T-helper 9 cell (primary cell): ENCODE measurements at regions not wholly inside any gene's neighbourhood (a gene's known extent, or its start where the extent isn't known, plus 50 kb on each side); places are given as distances from the start of the nearest gene placed in this dataset.
"Not testable (repeated sequence)": the region's sequence is repeated elsewhere in the genome, so short reads cannot be mapped to it uniquely, and the experiment has no call there.

Experiments
- DNase-seq: peaks from one replicate; pipeline ENCODE4 v3.0.0-alpha.2; 2020

DNA sequence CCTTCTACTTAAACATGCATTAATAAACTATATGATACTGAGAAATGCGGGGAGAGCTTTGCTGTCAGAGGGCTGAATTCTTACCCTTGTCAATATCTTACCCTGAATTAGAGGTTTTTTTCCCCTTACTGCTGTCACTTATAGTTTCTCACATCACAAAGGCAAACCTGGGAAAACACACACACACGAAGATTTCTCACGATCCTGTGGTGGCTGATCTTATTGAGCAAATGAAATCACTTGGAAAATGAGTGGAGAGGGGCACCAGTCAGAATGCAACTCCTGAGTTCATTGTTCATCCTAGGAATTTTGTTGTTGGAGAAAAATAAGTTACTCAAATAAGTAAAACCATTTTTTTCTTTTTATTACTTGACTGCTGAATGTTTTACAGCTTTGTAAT lies 673.6 kb downstream of the EDEM1 start:
- no peak for DNase-seq

DNA sequence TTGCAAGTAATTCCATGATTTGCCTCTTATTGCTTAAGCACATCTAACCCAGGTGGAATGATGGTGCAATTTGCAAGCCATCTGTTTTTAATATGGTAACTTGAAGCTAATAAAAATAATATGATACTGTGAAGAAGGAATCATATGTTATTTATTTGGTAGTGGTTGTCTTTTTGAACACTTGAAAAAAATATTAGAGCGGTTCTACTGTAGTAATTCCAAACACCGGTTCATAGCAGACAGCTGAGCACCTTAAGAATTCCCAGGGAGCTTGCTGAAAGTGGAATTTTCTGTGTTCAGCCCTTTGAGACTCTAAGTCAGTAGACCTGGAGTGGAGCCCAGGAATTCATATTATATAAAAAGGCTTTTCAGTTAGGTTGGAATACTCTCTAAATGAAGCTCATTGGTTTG lies 687.4 kb downstream of the EDEM1 start:
- DNase-seq: no peak

DNA sequence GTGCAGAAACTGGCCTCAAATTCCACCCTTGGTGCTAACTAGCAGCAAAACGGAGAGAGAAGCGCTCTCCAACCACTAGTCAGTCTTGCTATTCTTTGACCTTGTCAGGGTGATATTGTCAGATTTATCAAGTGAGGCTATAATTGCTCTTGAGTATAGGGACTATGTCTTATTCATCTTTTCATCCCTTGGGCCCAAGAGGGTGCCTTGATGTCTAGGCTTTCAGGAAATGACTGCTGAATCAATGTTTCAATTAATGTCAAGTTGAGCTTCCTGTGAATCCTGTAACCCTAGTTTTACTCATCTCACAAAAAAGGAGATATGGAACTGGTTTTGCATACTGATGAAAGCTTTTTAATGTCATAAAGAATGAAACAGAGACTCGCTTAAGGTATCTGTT lies 701.3 kb downstream of the EDEM1 start:
- DNase-seq: no peak

DNA sequence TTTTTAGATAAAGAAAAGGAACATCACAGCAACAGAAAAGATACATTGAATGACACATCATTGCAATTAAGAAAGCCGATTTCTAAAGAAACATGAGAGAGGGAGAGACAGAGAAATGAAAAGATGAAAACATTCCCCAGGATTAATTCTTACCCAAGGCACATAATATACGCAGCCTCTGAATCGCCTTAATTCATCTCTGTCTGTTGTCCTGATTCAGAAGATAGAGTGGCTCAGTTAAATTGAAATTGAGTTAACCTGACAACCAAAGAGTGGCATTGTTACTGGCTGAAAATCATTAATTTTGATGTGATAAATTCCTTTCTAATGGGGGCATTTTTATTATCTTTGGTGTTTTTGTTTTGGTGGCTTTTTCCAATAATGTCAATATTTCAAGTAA lies 701.9 kb downstream of the EDEM1 start:
- no peak for DNase-seq

DNA sequence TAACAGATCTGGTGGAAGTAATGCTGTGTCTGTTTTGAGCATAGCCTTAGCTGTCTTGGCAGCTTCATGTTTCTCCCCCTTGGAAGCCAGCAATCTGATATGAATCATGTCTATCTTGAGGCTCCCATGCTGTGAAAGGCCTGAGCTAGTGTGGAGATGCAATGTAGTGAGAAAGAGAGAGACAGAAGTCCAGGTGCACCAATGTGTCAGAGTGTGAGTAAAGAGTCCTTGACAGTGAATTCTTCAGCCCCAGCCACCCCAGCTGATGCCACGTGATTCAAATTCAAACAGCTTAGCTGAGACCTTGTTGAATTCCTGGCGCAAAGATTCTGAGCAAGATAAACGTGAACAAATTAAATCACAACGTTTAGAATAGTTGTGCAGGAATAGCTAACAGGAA lies 704.2 kb downstream of the EDEM1 start:
- no peak for DNase-seq

DNA sequence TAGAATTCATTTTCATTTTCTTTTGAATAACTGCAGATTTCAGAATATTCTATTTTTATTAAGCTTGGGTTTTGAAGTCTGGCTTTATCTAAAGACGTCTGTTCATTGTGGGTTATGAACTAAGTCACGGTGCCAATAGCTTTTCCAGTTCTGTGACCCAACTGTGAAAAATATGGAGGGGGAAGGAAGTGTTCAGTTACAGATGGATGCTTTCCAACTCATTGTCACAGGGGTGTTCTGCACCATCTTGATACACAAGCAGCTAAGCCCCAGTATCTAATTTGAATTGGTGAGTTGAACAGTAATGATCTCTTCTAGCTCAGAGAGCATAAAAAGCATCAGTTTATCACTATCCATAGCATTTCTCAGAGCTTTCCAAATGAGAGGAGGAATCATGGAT lies 710.6 kb downstream of the EDEM1 start:
- no peak for DNase-seq

DNA sequence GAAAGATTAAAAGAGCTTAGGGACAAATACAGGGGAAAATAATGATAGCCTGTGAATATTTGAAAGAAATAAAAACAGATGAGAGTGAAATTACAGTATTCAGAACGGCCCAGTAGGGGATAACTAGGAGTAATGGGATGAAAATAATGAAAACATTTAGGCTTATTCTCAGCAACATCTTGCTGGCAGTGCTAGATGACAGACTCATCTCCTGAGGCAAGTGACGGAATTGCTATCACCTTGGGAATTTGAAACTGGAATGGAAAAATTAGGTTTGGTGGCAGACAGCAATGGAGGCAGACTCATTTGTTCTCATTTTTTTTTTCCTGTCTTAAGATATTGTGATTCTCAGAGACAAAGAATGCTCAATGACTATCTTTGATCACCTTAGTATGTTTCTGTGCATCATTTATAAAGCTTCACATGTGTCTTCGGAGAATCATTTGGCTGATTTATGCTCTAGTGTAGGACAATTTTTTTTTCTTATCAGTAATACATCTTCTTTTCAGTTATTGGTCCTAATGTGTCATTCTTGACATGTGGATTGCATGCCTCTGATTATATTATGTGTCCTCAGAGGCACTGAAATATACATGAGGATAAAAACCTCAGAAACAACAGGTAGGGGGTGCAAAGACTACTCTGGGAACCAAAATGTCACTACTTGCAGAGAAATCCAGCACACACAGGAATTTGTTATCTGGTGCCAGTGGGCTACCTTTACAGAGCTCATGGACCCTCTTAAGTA lies 711.7 kb downstream of the EDEM1 start:
- DNase-seq: no peak

DNA sequence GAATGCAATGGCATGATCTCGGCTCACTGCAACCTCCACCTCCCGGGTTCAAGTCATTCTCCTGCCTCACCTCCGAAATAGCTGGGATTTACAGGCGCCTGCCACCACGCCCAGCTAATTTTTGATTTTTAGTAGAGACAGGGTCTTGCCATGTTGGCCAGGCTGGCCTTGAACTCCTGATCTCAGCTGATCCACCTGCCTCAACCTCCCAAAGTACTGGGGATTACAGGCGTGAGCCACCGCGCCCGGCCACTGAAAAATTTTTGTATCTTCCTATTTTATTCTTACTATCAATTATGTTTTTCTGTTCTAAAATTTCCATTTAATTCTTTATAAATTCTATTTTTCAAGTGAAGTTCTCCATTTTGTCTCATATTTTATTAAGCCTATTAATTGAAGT lies 730.4 kb downstream of the EDEM1 start:
- no peak for DNase-seq

DNA sequence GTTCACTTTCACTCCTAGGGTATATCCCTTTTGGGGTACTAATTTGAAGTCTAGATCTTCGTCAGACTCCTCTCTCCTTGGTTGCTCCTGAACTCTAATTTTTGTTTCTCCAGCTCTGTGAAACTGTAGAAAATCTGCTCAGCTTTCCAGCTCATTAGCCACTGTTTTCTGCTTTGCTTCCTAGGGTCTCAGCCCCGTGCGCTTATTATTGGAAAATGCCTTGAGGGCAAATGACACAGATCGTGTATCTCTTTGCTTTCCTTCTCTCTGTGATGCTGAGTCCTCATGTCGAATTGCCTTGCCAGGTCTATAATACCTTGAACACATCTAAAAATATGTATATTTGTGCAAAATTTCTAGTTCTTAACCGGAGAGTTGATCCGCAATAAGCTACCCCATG lies 731.1 kb downstream of the EDEM1 start:
- DNase-seq: no peak

DNA sequence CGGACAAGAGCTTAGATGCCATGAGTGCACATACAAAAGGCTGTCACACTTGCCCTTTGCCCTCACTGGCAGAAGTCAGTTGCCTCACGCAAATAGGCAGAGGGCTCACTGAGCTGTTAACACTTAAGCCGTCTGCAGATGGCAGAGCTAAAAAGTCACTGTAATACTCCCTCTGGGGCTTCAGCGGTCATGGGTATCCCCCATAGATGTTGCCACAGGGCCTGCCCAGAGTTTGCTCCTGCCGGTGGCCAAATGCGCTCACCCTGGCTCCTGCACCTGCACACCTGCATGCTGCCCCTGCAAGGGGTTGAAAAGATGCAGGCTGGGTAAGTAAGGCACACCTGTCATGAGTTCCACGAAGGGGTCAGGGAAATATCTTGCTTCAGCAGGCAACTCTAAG lies 741.5 kb downstream of the EDEM1 start:
- no peak for DNase-seq

DNA sequence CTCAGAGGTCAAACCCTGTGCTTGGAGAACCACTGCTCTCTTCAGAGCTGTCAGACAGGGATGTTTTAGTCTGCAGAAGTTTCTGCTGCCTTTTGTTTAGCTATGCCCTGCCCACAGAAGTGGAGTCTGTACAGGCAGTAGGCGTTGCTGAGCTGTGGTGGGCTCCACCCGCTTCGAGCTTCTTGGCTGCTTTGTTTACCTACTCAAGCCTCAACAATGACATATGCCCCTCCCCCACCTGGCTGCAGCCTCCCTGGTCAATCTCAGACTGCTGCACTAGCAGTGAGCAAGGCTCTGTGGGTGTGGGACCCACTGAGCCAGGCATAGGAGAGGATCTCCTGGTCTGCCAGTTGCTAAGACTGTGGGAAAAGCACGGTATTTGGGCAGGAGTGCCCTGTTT lies 756.6 kb downstream of the EDEM1 start:
- not testable (repeated sequence) for DNase-seq

DNA sequence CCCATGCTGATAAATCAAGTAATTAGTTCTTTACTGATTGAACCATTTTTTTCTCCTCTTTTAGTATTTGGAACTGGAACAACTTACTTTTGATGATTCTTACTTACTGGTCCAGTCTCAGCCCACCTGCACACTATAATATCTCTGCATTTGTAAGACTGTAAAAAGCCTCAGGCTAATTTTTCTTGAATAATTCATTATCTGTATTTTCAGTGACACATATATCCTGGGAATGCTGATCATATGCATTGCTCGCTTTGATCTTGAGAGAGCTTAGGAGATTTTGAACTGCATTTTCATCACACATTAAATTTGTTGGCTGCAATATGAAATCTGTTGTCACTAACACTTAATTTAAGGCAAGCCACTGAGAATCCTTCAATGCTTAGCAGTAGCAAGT lies 760.6 kb downstream of the EDEM1 start:
- DNase-seq: no peak

DNA sequence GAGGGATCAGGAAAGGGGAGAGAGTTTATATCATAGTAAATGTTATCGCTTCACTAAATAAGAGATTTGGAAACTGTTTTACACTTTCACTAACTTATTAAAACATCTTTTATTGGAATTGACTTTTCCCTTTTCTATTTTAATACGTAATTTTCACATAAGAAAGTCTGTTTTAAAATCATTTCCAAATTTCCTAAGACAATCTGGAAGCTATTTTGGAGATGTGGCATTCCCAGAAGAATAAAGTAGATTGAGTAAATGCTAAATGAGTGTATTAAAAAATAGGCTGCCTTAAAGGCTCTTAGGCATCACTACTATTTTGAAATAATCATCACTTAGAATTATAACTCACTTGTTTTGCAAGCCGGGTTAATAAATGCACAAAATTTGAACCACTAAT lies 763.5 kb downstream of the EDEM1 start:
- DNase-seq: no peak

DNA sequence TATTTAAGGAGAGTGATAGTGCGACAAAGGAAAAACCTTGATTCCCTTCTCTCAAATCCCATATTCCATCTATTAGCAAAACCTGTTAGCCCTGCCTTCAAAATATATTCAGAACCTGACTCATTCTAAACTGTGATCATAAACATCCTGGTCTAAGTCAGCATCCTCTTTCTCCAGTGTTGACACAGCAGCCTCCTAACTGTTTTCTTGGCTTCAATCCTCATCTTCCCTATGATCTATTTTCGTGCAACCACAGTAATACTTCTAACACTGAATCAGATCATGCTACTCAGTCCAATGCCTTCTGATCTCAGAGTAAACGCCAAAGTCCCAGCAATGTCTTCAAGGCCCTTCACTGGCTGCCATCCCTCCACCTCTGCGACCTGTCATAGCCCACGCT lies 785.1 kb downstream of the EDEM1 start:
- no peak for DNase-seq

DNA sequence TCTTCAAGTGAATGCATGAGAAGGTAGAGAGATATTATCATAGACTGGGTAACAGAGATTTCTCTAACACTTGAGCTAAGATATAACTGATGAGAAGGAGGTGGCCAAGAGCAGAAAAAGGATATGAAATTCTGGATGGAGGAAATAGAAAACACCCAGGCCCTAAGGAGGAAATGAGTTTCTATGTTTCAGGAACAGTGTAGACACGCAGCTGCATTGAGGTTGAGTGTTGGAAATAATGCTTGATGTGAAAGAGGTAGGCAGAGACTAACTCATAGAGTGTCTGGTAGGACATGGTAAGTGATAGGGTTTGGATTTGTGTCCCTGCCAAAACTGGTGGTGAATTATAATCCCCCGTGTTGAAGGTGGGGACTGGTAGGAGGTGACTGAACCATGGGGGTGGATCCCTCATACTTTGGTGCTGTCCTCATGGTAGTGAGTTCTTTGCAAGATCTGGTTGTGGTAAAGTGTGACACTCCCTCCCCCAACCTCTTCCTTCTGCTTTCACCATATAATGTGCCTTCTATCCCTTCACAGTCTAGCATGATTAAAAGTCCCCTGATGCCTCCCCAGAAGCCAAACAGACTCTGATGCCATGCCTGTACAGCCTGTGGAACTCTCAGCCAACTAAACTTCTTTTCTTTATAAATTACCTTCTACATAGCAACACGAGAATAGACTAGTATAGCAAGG lies 787.3 kb downstream of the EDEM1 start:
- DNase-seq: no peak

DNA sequence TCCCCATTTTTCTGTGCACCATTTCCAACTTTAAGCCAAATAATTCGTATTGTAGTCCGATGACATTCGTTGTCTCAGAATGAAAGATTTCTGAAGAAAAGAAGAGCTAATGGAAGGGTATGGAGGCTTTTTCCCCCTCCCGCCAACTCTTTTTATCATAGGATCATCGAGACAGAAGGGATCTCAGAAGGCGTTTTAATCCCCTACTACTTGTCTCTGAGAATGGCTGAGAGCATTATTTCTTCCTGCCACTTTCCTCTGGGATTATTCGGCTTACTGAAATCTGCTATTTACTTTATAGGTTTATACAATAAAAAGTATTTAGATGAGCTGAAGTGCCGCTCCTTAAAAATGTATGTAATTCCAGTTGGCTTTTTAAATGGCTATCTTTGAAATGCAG lies 789.8 kb downstream of the EDEM1 start:
- no peak for DNase-seq

DNA sequence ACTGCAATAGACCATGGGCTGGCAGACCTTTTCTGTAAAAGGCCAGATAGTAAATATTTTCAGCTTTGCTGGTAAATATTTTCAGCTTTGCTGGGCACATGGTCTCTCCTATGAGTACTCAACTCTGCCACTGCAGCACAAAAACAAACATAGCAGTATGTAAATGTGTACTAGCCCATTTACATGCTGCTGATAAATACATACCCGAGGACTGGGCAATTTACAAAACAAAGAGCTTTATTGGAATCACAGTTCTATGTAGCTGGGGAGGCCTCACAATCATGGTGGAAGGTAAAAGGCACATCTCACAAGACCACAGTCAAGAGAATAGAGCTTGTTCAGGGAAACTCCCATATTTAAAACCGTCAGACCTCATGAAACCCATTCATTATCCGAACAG lies 793.0 kb downstream of the EDEM1 start:
- no peak for DNase-seq

DNA sequence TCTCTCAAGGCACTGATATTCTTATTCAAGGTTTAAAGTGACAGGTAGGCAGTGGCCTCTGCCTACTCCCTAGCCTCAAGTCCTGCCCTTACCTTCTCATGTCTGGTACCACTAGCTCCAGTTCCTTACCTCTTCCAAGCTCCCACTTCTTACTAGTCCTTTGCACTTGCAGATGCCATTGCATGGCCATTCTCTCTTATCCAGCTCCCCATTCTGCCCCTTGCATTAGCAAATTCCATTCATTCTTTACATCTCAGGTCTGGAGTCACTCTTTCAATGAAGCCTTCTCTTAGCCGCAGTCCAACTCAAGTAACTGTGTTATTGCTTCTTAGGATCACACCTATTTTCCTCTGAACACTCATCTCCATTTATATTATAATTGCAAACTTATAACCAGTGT lies 807.1 kb downstream of the EDEM1 start:
- no peak for DNase-seq

DNA sequence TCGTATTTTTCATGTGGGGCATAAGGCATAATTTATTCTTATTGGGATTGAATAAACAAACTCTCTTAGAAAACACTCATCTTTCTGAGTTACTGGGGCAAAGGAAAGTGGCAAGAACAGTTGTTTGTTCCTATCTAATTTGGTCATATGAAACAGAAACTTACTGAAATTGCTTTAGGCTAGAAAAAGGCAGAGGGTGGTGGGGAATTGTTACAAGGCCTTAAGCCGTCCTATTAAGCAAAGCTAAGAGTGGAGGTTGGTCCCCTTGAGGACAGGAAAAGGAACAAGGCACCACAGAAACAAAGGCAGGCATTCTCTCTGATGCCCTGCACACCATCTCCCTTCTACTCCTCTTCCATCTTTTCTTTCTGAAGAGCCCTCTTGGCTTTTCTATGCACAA lies 830.9 kb downstream of the EDEM1 start:
- no peak for DNase-seq

DNA sequence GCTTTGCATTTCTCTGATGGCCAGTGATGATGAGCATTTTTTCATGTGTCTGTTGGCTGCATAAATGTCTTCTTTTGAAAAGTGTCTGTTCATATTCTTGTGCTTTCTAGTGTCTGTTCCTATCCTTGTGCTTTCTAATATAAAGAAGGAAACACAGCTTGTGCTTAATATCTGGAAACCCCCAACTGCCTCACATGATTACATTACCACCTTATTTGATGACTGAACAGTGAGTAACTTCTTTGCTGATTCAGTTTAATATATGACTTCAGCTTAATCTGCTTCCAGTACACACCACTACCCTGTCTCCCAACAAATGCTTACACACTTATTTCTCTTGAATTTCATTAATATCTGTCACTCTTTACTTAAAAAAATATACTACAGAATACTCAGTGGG lies 835.1 kb downstream of the EDEM1 start:
- DNase-seq: no peak

DNA sequence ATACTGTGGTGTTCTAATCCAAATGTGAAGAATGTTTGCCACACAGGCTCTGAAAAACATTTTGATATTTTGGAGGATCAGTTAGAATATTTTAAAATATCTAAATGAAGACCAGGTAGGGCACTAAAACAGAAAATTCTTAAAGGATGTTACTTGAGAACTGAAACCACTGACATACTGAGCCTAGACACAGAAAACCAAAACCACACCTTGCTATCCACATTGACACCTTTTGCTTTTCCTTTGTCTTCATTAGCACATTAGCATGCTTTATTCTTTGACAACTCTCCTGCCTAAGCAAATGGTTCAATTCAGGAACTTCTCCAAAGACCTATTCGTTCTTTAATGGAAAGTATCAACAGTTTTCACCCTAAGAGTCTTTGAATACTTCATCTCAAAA lies 835.9 kb upstream of the GRM7 start:
- no peak for DNase-seq

DNA sequence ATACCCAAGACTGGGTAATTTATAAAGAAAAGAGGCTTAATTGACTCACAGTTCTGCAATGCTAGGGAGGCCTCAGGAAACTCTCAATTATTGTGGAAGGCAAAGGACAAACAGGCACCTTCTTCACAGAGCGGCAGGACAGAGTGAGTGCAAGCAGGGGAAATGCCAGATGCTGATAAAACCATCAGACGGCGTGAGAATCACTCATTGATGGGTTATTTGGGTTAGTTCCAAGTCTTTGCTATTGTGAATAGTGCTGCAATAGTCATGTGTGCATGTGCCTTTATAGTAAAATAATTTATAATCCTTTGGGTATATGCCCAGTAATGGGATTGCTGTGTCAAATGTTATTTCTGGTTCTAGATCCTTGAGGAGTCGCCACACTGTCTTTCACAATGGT lies 830.3 kb upstream of the GRM7 start:
- DNase-seq: not testable (repeated sequence)

DNA sequence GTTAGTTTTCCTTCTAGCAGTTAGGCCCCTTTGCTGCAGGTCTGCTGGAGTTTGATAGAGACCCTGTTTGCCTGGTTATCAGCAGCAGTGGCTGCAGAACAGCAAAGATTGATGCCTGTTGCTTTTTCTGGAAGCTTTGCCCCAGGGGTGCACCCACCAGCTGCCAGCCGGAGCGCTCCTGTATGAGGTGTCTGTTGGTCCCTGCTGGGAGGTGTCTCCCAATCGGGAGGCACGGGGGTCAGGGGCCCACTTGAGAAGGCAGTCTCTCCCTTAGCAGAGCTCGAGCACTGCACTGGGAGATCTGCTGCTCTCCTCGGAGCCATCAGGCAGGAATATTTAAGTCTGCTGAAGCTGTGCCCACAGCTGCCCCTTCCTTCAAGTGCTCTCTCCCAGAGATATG lies 825.3 kb upstream of the GRM7 start:
- DNase-seq: no peak

DNA sequence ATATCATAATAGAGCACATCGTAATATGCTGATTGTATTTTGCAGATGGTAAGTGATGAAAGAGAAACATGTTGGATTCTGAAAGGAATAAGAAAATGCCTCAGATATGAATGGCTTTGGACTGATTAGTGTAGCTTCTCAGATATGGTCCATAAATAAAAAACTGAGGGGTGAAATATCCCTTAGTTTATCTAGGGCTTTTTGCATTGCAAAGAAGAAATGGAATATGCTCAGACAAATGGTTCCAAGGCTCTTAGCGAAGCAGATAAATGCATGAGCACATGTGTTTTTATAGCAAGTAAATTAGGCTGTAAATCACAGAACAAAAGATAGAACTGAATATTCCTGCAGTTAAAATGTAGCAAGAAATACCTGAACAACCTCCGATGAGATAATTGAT lies 820.9 kb upstream of the GRM7 start:
- DNase-seq: no peak

DNA sequence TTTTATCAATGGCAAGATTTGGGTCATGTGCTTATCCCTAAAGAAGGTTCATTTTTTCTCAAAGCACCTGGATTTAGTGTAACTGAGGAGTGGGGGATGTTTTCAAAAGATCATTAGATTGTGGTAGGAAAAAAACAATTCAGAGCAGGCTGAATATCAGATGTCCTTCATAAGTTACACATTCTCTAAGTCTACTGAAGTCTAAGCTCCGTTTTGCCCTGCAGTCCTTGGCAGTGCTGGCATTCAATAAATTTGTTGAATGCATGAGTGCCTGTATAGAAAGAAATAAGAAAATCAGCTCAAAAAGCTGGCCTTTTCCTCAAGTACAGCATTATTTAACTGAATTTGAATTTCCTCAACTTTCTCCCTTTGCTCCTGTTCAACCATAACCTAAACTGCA lies 819.0 kb upstream of the GRM7 start:
- DNase-seq: no peak
